HepG2 (cell line): ENCODE measurements at regions not wholly inside any gene's neighbourhood (a gene's known extent, or its start where the extent isn't known, plus 50 kb on each side); places are given as distances from the start of the nearest gene placed in this dataset.

Source experiments
- ATAC-seq: fragments of 200-7000 bp; cut with Tn5 transposase; 3 replicates; pipeline ENCODE4 v1.9.1; 2020; ENCODE audit warnings: mild to moderate bottlenecking, moderate library complexity
- BruUV-seq: library from RNA; stranded (reverse); fragments of 400-500 nt; replicated peaks from 2 replicates; lab custom pipeline; 2021; lab: Mats Ljungman, UMichigan
- CTCF ChIA-PET: fragments of 300-600 bp; formaldehyde crosslinking; extraction: SDS; loops from one replicate; lab custom pipeline; 2021; ENCODE audit warnings: low total read pairs, inconsistent platforms, low intra/inter-chr PET ratio; lab: Yijun Ruan, JAX
- POLR2A ChIA-PET: fragments of 350-600 bp; sonication (Branson Sonifier 250); formaldehyde crosslinking; loops from one replicate; lab custom pipeline; 2020; ENCODE audit warnings: antibody characterized with exemption, inconsistent platforms; lab: Yijun Ruan, JAX
- DNase-seq: peaks from one replicate; pipeline ENCODE4 v3.0.0-alpha.2; 2015; ENCODE audit warnings: low spot score
- FAIRE-seq: peaks from 3 replicates; lab custom pipeline; 2011; peaks lifted over from hg19 to GRCh38; lab: Jason Lieb, UNC
- H2AFZ ChIP-seq: one replicate; pipeline ENCODE4 v1.6.1; 2011; ENCODE audit warnings: low read length, inconsistent platforms
- H3K27ac ChIP-seq: fragments of 300-600 bp; 3 replicates; pipeline ENCODE4 v1.8.0; 2011; ENCODE audit warnings: mixed run types, mild to moderate bottlenecking, mixed read lengths, low read length, inconsistent platforms; ENCODE audit not compliant: insufficient read depth; ENCODE audit errors: extremely low read length
- H3K27me3 ChIP-seq, 2 experiments: fragments of 200-600 bp in 1 of 2; 2 replicates in 1 of 2; 3 replicates in 1 of 2; pipeline versions ENCODE4 v1.6.0 to v1.8.0; 2011; ENCODE audit warnings: low read length in 2 of 2, mild to moderate bottlenecking in 2 of 2, moderate library complexity in 2 of 2, inconsistent platforms in 1 of 2; ENCODE audit not compliant: insufficient read depth in 2 of 2, control insufficient read depth in 1 of 2
- H3K36me3 ChIP-seq, 2 experiments: fragments of 200-600 bp in 1 of 2; replicated peaks in 1 of 2; 2 replicates in 1 of 2; 3 replicates in 1 of 2; pipeline versions ENCODE4 v1.5.1 to v1.8.0; 2011; ENCODE audit warnings: low read length in 2 of 2, inconsistent platforms in 1 of 2; ENCODE audit not compliant: insufficient read depth in 2 of 2, control insufficient read depth in 1 of 2
- H3K4me1 ChIP-seq: 2 replicates; pipeline ENCODE4 v1.5.1; 2012; ENCODE audit warnings: low read length, inconsistent platforms; ENCODE audit not compliant: insufficient read depth
- H3K4me2 ChIP-seq: 2 replicates; pipeline ENCODE4 v1.6.0; 2011; ENCODE audit warnings: low read depth, low read length, inconsistent platforms
- H3K4me3 ChIP-seq, 3 experiments: fragments of 200-600 bp in 1 of 3; sonication (generic), shearing (Covaris generic) in 1 of 3; replicated peaks in 1 of 3; 2 replicates each; pipeline ENCODE4 v1.5.1; 2011 to 2016; ENCODE audit warnings: low read length in 3 of 3, inconsistent platforms in 2 of 3, low read depth in 2 of 3, mild to moderate bottlenecking in 2 of 3, control low read depth in 1 of 3, mixed read lengths in 1 of 3; ENCODE audit not compliant: insufficient read depth in 1 of 3
- H3K79me2 ChIP-seq: one replicate; pipeline ENCODE4 v1.6.1; 2011; ENCODE audit warnings: low read length, inconsistent platforms; ENCODE audit not compliant: insufficient read depth
- H3K9ac ChIP-seq: 2 replicates; pipeline ENCODE4 v1.6.0; 2011; ENCODE audit warnings: mild to moderate bottlenecking, low read depth, low read length, inconsistent platforms; ENCODE audit not compliant: insufficient read depth
- H3K9me3 ChIP-seq: 2 replicates; pipeline ENCODE4 v1.5.1; 2012; ENCODE audit warnings: mild to moderate bottlenecking, low read length
- H4K20me1 ChIP-seq: 2 replicates; pipeline ENCODE4 v1.6.0; 2011; ENCODE audit warnings: inconsistent platforms, mild to moderate bottlenecking, low read length, moderate library complexity; ENCODE audit not compliant: insufficient read depth
- AGO1 ChIP-seq: fragments of 200-400 bp; formaldehyde crosslinking; IDR thresholded peaks from 2 replicates; pipeline ENCODE4 v1.6.1; 2017; ENCODE audit warnings: mild to moderate bottlenecking, low read depth, low read length, moderate library complexity; ENCODE audit not compliant: poor library complexity, severe bottlenecking
- CENPT ChIP-seq: sonication (generic); formaldehyde crosslinking; IDR thresholded peaks from 2 replicates; pipeline ENCODE4 v1.8.0; 2022; ENCODE audit warnings: low read depth, mild to moderate bottlenecking, moderate library complexity, missing genetic modification reagents
- HMG20A ChIP-seq: IDR thresholded peaks from 2 replicates; pipeline ENCODE4 v1.6.1; 2016; ENCODE audit warnings: borderline replicate concordance
- MYNN ChIP-seq: sonication (generic); formaldehyde crosslinking; IDR thresholded peaks from 2 replicates; pipeline ENCODE4 v1.4.0; 2020; ENCODE audit warnings: mild to moderate bottlenecking, low read depth, missing genetic modification reagents
- PHF21A ChIP-seq: sonication (generic); formaldehyde crosslinking; IDR thresholded peaks from 2 replicates; pipeline ENCODE4 v1.5.0; 2020; ENCODE audit warnings: mild to moderate bottlenecking, missing genetic modification reagents
- STAG1 ChIP-seq: sonication (generic); formaldehyde crosslinking; IDR thresholded peaks from 2 replicates; pipeline ENCODE4 v1.4.0; 2020; ENCODE audit warnings: missing genetic modification reagents
- XBP1 ChIP-seq: sonication (generic); formaldehyde crosslinking; IDR thresholded peaks from 2 replicates; pipeline ENCODE4 v1.5.0; 2020; ENCODE audit warnings: missing genetic modification reagents
- ZNF296 ChIP-seq: sonication (generic); formaldehyde crosslinking; conservative IDR thresholded peaks from 2 replicates; pipeline ENCODE4 v1.5.0; 2020; ENCODE audit warnings: mild to moderate bottlenecking, missing genetic modification reagents
- ZNF501 ChIP-seq: sonication (generic); formaldehyde crosslinking; IDR thresholded peaks from 2 replicates; pipeline ENCODE4 v1.5.1; 2020; ENCODE audit warnings: mild to moderate bottlenecking, moderate library complexity, missing genetic modification reagents
- ZNF570 ChIP-seq: sonication (generic); formaldehyde crosslinking; IDR thresholded peaks from 2 replicates; pipeline ENCODE4 v1.4.0; 2020; ENCODE audit warnings: mild to moderate bottlenecking, missing genetic modification reagents, borderline replicate concordance
- ZNF605 ChIP-seq: sonication (generic); formaldehyde crosslinking; IDR thresholded peaks from 2 replicates; pipeline ENCODE4 v1.8.0; 2022; ENCODE audit warnings: mild to moderate bottlenecking, missing genetic modification reagents
- ZNF746 ChIP-seq: sonication (generic); formaldehyde crosslinking; IDR thresholded peaks from 2 replicates; pipeline ENCODE4 v1.8.0; 2022; ENCODE audit warnings: mild to moderate bottlenecking, missing genetic modification reagents
- ZNF883 ChIP-seq: sonication (generic); formaldehyde crosslinking; IDR thresholded peaks from 2 replicates; pipeline ENCODE4 v1.5.1; 2020; ENCODE audit warnings: mild to moderate bottlenecking, missing genetic modification reagents; ENCODE audit errors: not compliant biosample characterization
- WGBS: methylation state at CpG from one replicate; pipeline ENCODE4 v1.1.6; 2017; ENCODE audit warnings: low lambda C conversion rate; 5-methylcytosine and 5-hydroxymethylcytosine counted together
- in situ Hi-C: cut with HindIII; loops from 2 replicates; pipeline ENCODE4 v1.10.0; 2017; ENCODE audit warnings: low pct_unique_long_range_greater_than_20kb; ENCODE audit not compliant: extremely low pct_ligation_motif_present
- intact Hi-C: fragments of 100-400 bp; cut with micrococcal nuclease; formaldehyde crosslinking; loops from one replicate; pipeline ENCODE4 v1.10.0; 2022; ENCODE audit not compliant: unreplicated experiment
- TF ChIP-seq, protein P1 (sequence below): sonication (generic); formaldehyde crosslinking; IDR thresholded peaks from 2 replicates; pipeline ENCODE4 v1.4.0; 2020; ENCODE audit warnings: missing genetic modification reagents, mild to moderate bottlenecking, borderline replicate concordance

DNA sequence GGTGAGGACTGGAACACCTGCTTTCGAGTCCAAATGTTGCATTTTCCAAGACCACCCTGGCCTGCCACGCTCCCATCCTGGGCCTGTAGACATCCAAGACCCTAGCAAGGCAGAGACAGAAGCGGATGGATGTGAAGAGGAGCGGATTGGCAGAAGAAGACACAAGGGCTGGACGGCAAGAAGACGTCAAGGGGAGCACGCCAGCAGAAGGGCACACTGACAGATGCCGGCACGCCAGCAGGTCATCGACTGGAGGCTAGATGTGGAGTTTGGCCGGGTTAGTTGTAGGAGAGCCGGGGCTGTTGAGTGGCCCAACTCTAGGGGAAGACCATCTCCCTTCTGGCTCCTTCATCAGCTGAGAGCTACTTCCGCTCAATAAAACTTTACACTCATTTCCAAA lies 251.6 kb downstream of the ZWINT start (continued):
- no peak for TF ChIP-seq ZNF296
- TF ChIP-seq HMG20A, result no peak
- no peak for TF ChIP-seq CENPT (CRISPR knock-in tag)
- TF ChIP-seq ZNF746 (CRISPR knock-in tag), result no peak
- no peak for TF ChIP-seq PHF21A (CRISPR knock-in tag)
- TF ChIP-seq ZNF605 (CRISPR knock-in tag), result no peak

DNA sequence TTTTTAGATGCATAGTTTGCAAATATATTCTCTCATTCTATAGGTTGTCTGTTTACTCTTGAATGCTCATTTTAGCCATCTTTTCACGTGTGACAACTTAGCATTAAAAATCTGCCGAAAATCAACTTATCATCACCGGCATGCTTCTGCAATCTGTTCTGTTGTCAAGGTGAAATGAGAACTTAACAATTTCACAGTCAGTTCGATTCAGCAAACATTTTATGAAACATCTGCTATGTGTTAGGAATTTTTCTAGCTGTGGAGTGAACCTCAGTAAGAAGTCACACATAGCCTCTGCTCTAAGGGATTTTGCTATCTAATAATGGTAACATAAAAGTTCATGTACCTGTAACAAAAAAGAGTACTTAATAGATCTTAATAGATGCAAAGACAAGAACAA lies 256.1 kb downstream of the ZWINT start:
- DNase-seq (no peak), ATAC-seq (no peak), FAIRE-seq (no peak)
- Histone ChIP-seq H3K4me1 (no peaks in the 10 kb centered on the region), H3K27ac (no peak overlapping the region), H2AFZ (no peak overlapping the region), H3K79me2 (no peaks in the 10 kb centered on the region), H4K20me1 (no peaks in the 10 kb centered on the region), H3K27me3 (no peaks in the 10 kb centered on the region), H3K4me3 (no peak overlapping the region), H3K9me3 (no peaks in the 10 kb centered on the region), H3K4me2 (no peak overlapping the region), H3K9ac (no peak overlapping the region), H3K36me3 (no peaks in the 10 kb centered on the region)
- in situ Hi-C loops, result loop anchor here (25.0 kb wide), 1 partner anchor 443 kb away; no protein-coding TSS in a partner anchor
- intact Hi-C loops, result no loop called here
- ChIA-PET POLR2A (no interaction called here), CTCF (no interaction called here)
- WGBS, result 2% methylated on average over 4 of the region's 4 CpGs
- no peak for TF ChIP-seq AGO1
- TF ChIP-seq MYNN (CRISPR knock-in tag), result no peak
- TF ChIP-seq XBP1, result no peak
- TF ChIP-seq, protein P1, sequence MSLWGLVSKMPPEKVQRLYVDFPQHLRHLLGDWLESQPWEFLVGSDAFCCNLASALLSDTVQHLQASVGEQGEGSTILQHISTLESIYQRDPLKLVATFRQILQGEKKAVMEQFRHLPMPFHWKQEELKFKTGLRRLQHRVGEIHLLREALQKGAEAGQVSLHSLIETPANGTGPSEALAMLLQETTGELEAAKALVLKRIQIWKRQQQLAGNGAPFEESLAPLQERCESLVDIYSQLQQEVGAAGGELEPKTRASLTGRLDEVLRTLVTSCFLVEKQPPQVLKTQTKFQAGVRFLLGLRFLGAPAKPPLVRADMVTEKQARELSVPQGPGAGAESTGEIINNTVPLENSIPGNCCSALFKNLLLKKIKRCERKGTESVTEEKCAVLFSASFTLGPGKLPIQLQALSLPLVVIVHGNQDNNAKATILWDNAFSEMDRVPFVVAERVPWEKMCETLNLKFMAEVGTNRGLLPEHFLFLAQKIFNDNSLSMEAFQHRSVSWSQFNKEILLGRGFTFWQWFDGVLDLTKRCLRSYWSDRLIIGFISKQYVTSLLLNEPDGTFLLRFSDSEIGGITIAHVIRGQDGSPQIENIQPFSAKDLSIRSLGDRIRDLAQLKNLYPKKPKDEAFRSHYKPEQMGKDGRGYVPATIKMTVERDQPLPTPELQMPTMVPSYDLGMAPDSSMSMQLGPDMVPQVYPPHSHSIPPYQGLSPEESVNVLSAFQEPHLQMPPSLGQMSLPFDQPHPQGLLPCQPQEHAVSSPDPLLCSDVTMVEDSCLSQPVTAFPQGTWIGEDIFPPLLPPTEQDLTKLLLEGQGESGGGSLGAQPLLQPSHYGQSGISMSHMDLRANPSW (CRISPR knock-in tag), result no peak
- TF ChIP-seq ZNF501 (CRISPR knock-in tag), result no peak
- no peak for TF ChIP-seq ZNF883 (CRISPR knock-in tag)
- no peak for TF ChIP-seq ZNF570 (CRISPR knock-in tag)
- TF ChIP-seq STAG1 (CRISPR knock-in tag), result no peak
- no TSS peak for BruUV-seq
